ENCODE measurements at regions not wholly inside any gene's neighbourhood (a gene's known extent, or its start where the extent isn't known, plus 50 kb on each side); places are given as distances from the start of the nearest gene placed in this dataset.

DNA sequence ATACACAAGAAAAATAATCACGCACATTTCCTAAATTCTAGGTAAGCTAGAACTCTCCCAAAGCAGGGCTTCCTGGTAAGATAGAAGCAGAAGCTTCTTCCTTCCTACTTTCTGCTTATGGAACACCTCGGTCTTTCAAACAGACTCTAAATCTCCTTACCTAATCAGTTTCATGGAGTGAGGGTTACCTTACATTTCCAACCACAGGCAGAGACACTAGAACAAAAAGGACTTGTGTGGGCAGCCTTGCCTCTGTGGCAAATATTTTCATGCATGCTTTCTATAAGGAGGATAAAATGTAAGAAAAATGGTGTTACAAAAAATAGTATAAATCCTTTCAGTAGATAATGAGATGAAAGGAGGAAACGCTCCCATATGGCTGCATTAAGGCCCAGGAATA, 386.3 kb upstream of the SMIM30 start:
- no peak for TF ChIP-seq ELF4 (IDR thresholded peaks at IDR 0.05)
- TF ChIP-seq TARDBP (IDR thresholded peaks at IDR 0.05), result no peak
- no peak for TF ChIP-seq NFRKB (IDR thresholded peaks at IDR 0.05)
- TF ChIP-seq LEF1 (IDR thresholded peaks at IDR 0.05; ENCODE audit: borderline replicate concordance), result no peak
- no peak for TF ChIP-seq FOXA1 (IDR thresholded peaks at IDR 0.05)
- TF ChIP-seq, protein P1, sequence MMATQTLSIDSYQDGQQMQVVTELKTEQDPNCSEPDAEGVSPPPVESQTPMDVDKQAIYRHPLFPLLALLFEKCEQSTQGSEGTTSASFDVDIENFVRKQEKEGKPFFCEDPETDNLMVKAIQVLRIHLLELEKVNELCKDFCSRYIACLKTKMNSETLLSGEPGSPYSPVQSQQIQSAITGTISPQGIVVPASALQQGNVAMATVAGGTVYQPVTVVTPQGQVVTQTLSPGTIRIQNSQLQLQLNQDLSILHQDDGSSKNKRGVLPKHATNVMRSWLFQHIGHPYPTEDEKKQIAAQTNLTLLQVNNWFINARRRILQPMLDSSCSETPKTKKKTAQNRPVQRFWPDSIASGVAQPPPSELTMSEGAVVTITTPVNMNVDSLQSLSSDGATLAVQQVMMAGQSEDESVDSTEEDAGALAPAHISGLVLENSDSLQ (IDR thresholded peaks at IDR 0.05), result no peak
- no peak for TF ChIP-seq SUZ12 (IDR thresholded peaks at IDR 0.05)
- no peak for TF ChIP-seq L3MBTL2 (conservative IDR thresholded peaks at IDR 0.05)
- TF ChIP-seq BHLHE40 (IDR thresholded peaks at IDR 0.05; ENCODE audit: borderline replicate concordance), result no peak
- no peak for TF ChIP-seq SP1 (IDR thresholded peaks at IDR 0.05)
- TF ChIP-seq FOXK2 (IDR thresholded peaks at IDR 0.05), result no peak
- no peak for TF ChIP-seq HDGF (IDR thresholded peaks at IDR 0.05; ENCODE audit: borderline replicate concordance)

Data from HEK293T (cell line).